ENCODE measurements at regions not wholly inside any gene's neighbourhood (a gene's known extent, or its start where the extent isn't known, plus 50 kb on each side); places are given as distances from the start of the nearest gene placed in this dataset.

- no peaks in the 10 kb centered on the region for H3K36me3 ChIP-seq (ENCODE audit: insufficient read depth, low read length)
- ATAC-seq (ENCODE audit: poor library complexity) (no peak), DNase-seq (no peak)
- no peak overlapping the region for H3K27ac ChIP-seq (ENCODE audit: low read depth in 1 of 2, low read length in 2 of 2)
- intact Hi-C loops (cut with DNase I, micrococcal nuclease), result loop anchor here in 1 of 2 experiments (5.0 kb wide), 1 partner anchor 413 kb away; no protein-coding TSS in a partner anchor
- H3K4me3 Mint-ChIP-seq, result no peak overlapping the region
- no peaks in the 10 kb centered on the region for H3K27me3 ChIP-seq (ENCODE audit: control insufficient read depth in 1 of 2, insufficient read depth in 2 of 2, low read length in 2 of 2)
- CTCF ChIA-PET, result no interaction called here
- H3K9me3 ChIP-seq (ENCODE audit: control insufficient read depth in 1 of 2, insufficient read depth in 1 of 2, low read length in 2 of 2), result no peaks in the 10 kb centered on the region
- POLR2A ChIA-PET, result no interaction called here
- H3K9me3 Mint-ChIP-seq, result no peaks in the 10 kb centered on the region
- H3K36me3 Mint-ChIP-seq (ENCODE audit: low read depth), result no peaks in the 10 kb centered on the region
- no peak overlapping the region for H3K27ac Mint-ChIP-seq
- no peaks in the 10 kb centered on the region for H3K27me3 Mint-ChIP-seq
- TF ChIP-seq, protein P1, sequence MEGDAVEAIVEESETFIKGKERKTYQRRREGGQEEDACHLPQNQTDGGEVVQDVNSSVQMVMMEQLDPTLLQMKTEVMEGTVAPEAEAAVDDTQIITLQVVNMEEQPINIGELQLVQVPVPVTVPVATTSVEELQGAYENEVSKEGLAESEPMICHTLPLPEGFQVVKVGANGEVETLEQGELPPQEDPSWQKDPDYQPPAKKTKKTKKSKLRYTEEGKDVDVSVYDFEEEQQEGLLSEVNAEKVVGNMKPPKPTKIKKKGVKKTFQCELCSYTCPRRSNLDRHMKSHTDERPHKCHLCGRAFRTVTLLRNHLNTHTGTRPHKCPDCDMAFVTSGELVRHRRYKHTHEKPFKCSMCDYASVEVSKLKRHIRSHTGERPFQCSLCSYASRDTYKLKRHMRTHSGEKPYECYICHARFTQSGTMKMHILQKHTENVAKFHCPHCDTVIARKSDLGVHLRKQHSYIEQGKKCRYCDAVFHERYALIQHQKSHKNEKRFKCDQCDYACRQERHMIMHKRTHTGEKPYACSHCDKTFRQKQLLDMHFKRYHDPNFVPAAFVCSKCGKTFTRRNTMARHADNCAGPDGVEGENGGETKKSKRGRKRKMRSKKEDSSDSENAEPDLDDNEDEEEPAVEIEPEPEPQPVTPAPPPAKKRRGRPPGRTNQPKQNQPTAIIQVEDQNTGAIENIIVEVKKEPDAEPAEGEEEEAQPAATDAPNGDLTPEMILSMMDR (IDR thresholded peaks at IDR 0.05), result no peak
- H3K4me3 ChIP-seq (ENCODE audit: low read length), result no peak overlapping the region
- H3K4me1 Mint-ChIP-seq (ENCODE audit: low read depth), result peaks cover 5% of the 10 kb centered on the region
- peaks cover under 1% of the 10 kb centered on the region for H3K4me1 ChIP-seq (ENCODE audit: insufficient read depth, low read length)
These were observed 271.9 kb upstream of the FMN2 start for GRCh38 chr1:239819756-239820250.

GRCh38 chr1:239823852-239824251 lies 267.8 kb upstream of the FMN2 start:
- DNase-seq, result no peak
- Mint-ChIP-seq H3K27ac (no peak overlapping the region), H3K9me3 (no peaks in the 10 kb centered on the region), H3K4me1 (ENCODE audit: low read depth) (no peaks in the 10 kb centered on the region), H3K36me3 (ENCODE audit: low read depth) (no peaks in the 10 kb centered on the region), H3K27me3 (no peaks in the 10 kb centered on the region), H3K4me3 (no peak overlapping the region)
- no peaks in the 10 kb centered on the region for H3K9me3 ChIP-seq (ENCODE audit: control insufficient read depth in 1 of 2, insufficient read depth in 1 of 2, low read length in 2 of 2)
- TF ChIP-seq, protein P1 (IDR thresholded peaks at IDR 0.05), result no peak
- ATAC-seq (ENCODE audit: poor library complexity), result no peak
- no peaks in the 10 kb centered on the region for H3K27me3 ChIP-seq (ENCODE audit: control insufficient read depth in 1 of 2, insufficient read depth in 2 of 2, low read length in 2 of 2)
- CTCF ChIA-PET, result no interaction called here
- no peaks in the 10 kb centered on the region for H3K4me1 ChIP-seq (ENCODE audit: insufficient read depth, low read length)
- POLR2A ChIA-PET, result no interaction called here
- intact Hi-C loops (cut with DNase I, micrococcal nuclease), result no loop called here
- no peak overlapping the region for H3K4me3 ChIP-seq (ENCODE audit: low read length)
- H3K36me3 ChIP-seq (ENCODE audit: insufficient read depth, low read length), result no peaks in the 10 kb centered on the region
- H3K27ac ChIP-seq (ENCODE audit: low read depth in 1 of 2, low read length in 2 of 2), result no peak overlapping the region

- Mint-ChIP-seq H3K27ac (no peak overlapping the region), H3K27me3 (no peaks in the 10 kb centered on the region), H3K36me3 (ENCODE audit: low read depth) (no peaks in the 10 kb centered on the region), H3K9me3 (no peaks in the 10 kb centered on the region), H3K4me3 (no peak overlapping the region), H3K4me1 (ENCODE audit: low read depth) (no peaks in the 10 kb centered on the region)
- POLR2A ChIA-PET, result no interaction called here
- Histone ChIP-seq H3K36me3 (ENCODE audit: insufficient read depth, low read length) (no peaks in the 10 kb centered on the region), H3K4me3 (ENCODE audit: low read length) (no peak overlapping the region), H3K4me1 (ENCODE audit: insufficient read depth, low read length) (no peaks in the 10 kb centered on the region), H3K9me3 (ENCODE audit: control insufficient read depth in 1 of 2, insufficient read depth in 1 of 2, low read length in 2 of 2) (no peaks in the 10 kb centered on the region), H3K27me3 (ENCODE audit: control insufficient read depth in 1 of 2, insufficient read depth in 2 of 2, low read length in 2 of 2) (no peaks in the 10 kb centered on the region), H3K27ac (ENCODE audit: low read depth in 1 of 2, low read length in 2 of 2) (no peak overlapping the region)
- intact Hi-C loops (cut with DNase I, micrococcal nuclease), result no loop called here
- CTCF ChIA-PET, result no interaction called here
- DNase-seq, result no peak
- no peak for ATAC-seq (ENCODE audit: poor library complexity)
- TF ChIP-seq, protein P1 (IDR thresholded peaks at IDR 0.05), result no peak
These were observed 265.5 kb upstream of the FMN2 start for GRCh38 chr1:239826211-239826610.

Measured in CD4-positive, alpha-beta T cell (primary cell).